HEK293T (cell line): ENCODE measurements at regions not wholly inside any gene's neighbourhood (a gene's known extent, or its start where the extent isn't known, plus 50 kb on each side); places are given as distances from the start of the nearest gene placed in this dataset.

Source experiments
- ARNT ChIP-seq: fragments of 450-650 bp; IDR thresholded peaks from 2 replicates; pipeline ENCODE4 v1.6.1; 2017; ENCODE audit warnings: mild to moderate bottlenecking
- BHLHE40 ChIP-seq: fragments of 450-650 bp; IDR thresholded peaks from 2 replicates; pipeline ENCODE4 v1.6.1; 2016; ENCODE audit warnings: mild to moderate bottlenecking, moderate library complexity, borderline replicate concordance
- ELF4 ChIP-seq: fragments of 450-650 bp; IDR thresholded peaks from 2 replicates; pipeline ENCODE4 v1.6.1; 2017; ENCODE audit warnings: antibody characterized with exemption
- FOXK2 ChIP-seq: fragments of 450-650 bp; IDR thresholded peaks from 2 replicates; pipeline ENCODE4 v1.6.1; 2016; ENCODE audit warnings: mild to moderate bottlenecking
- L3MBTL2 ChIP-seq: fragments of 450-650 bp; conservative IDR thresholded peaks from 2 replicates; pipeline ENCODE4 v1.6.1; 2016; ENCODE audit warnings: mild to moderate bottlenecking
- SP1 ChIP-seq: fragments of 450-650 bp; IDR thresholded peaks from 2 replicates; pipeline ENCODE4 v1.6.1; 2017
- TARDBP ChIP-seq: fragments of 450-650 bp; IDR thresholded peaks from 2 replicates; pipeline ENCODE4 v1.6.1; 2016
- TF ChIP-seq, protein P1 (sequence below): fragments of 450-650 bp; IDR thresholded peaks from 2 replicates; pipeline ENCODE4 v1.6.1; 2016

DNA sequence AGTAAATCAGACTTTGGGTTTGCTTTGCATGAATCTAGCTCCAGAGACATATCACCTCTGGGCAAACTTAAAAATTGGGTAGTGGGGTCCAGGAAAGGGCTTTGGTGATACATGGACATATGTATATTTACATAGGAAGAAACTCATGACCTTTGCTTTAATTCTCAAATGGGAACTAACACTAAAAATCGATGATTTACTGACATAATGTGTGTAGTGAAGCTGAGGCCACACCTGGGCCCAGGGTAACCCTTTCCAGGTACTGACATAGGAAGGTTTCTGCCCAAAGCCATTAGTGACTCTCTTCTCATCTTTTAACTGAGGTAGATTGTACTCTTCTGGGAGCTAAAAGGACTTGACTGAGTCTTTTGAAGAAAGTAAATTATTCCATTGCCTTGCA, 411.2 kb upstream of the TBL1XR1 start:
- no peak for TF ChIP-seq ARNT
- TF ChIP-seq L3MBTL2, result no peak
- TF ChIP-seq SP1, result no peak
- TF ChIP-seq, protein P1, sequence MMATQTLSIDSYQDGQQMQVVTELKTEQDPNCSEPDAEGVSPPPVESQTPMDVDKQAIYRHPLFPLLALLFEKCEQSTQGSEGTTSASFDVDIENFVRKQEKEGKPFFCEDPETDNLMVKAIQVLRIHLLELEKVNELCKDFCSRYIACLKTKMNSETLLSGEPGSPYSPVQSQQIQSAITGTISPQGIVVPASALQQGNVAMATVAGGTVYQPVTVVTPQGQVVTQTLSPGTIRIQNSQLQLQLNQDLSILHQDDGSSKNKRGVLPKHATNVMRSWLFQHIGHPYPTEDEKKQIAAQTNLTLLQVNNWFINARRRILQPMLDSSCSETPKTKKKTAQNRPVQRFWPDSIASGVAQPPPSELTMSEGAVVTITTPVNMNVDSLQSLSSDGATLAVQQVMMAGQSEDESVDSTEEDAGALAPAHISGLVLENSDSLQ, result no peak
- TF ChIP-seq BHLHE40, result no peak
- no peak for TF ChIP-seq ELF4
- TF ChIP-seq TARDBP, result no peak
- TF ChIP-seq FOXK2, result no peak
